ENCODE measurements at regions not wholly inside any gene's neighbourhood (a gene's known extent, or its start where the extent isn't known, plus 50 kb on each side); places are given as distances from the start of the nearest gene placed in this dataset.

GRCh38 chr12:73072214-73072613 is 800.0 kb downstream of the TRHDE start:
- intact Hi-C loops (cut with micrococcal nuclease) = no loop called here
- H3K79me2 ChIP-seq (ENCODE audit: control insufficient read depth, insufficient read depth, low read length) = no peaks in the 10 kb centered on the region
- no peak overlapping the region for H3K4me2 ChIP-seq (replicated peaks; ENCODE audit: low read depth, low read length, poor library complexity, severe bottlenecking)
- no peak for ATAC-seq (ENCODE audit: low read depth)
- no peak overlapping the region for H3K27ac ChIP-seq (ENCODE audit: low read length in 2 of 2)
- H3K9me3 ChIP-seq (ENCODE audit: control extremely low read depth in 1 of 3, control insufficient read depth in 2 of 3, insufficient read depth in 1 of 3, low read length in 2 of 3) = peaks cover 1 to 23% (median 6%) of the 10 kb centered on the region in 3 donors
- H3K9me3 Mint-ChIP-seq (ENCODE audit: insufficient read depth) = peaks cover 2% of the 10 kb centered on the region
- H2AFZ ChIP-seq (ENCODE audit: insufficient read depth, low read depth, low read length, poor library complexity, severe bottlenecking) = no peak overlapping the region
- 84% methylated on average over 2 of the region's 4 CpGs for WGBS (ENCODE audit: insufficient coverage)
- H4K20me1 ChIP-seq (ENCODE audit: control insufficient read depth, insufficient read depth, low read length, poor library complexity, severe bottlenecking) = no peaks in the 10 kb centered on the region
- no peak overlapping the region for H3K4me3 Mint-ChIP-seq
- no peak for TF ChIP-seq CTCF (IDR thresholded peaks at IDR 0.05)
- TF ChIP-seq EZH2 (IDR thresholded peaks at IDR 0.05; ENCODE audit: borderline replicate concordance, insufficient read depth, low read depth, low read length, poor library complexity, severe bottlenecking) = no peak
- no peak for DNase-seq
- ChIA-PET CTCF (interaction anchor here (0.6 kb wide), 1 partner anchor 41 kb away, joined by 3 read pairs; no protein-coding TSS in a partner anchor), POLR2A (no interaction called here)
- H3K4me1 ChIP-seq (ENCODE audit: control insufficient read depth in 2 of 2, insufficient read depth in 2 of 2, low read length in 2 of 2) = no peaks in the 10 kb centered on the region
- H3K27ac Mint-ChIP-seq = no peak overlapping the region
- H3K4me3 ChIP-seq (ENCODE audit: control extremely low read depth in 1 of 5, extremely low read depth in 1 of 5, insufficient read depth in 1 of 5, low read depth in 2 of 5, low read length in 4 of 5) = no peak overlapping the region
- H3K27me3 ChIP-seq (replicated peaks in 1 of 4; ENCODE audit: control extremely low read depth in 1 of 4, control insufficient read depth in 3 of 4, insufficient read depth in 4 of 4, low read length in 3 of 4) = no peaks in the 10 kb centered on the region
- no peaks in the 10 kb centered on the region for H3K4me1 Mint-ChIP-seq
- H3K9ac ChIP-seq (ENCODE audit: low read length) = no peak overlapping the region
- no peaks in the 10 kb centered on the region for H3K27me3 Mint-ChIP-seq
- no peaks in the 10 kb centered on the region for H3K36me3 ChIP-seq (replicated peaks in 1 of 2; ENCODE audit: control extremely low read depth in 1 of 2, control insufficient read depth in 1 of 2, extremely low read depth in 1 of 2, insufficient read depth in 2 of 2, low read length in 1 of 2)

- H4K20me1 ChIP-seq (ENCODE audit: control insufficient read depth, insufficient read depth, low read length, poor library complexity, severe bottlenecking) = no peaks in the 10 kb centered on the region
- Mint-ChIP-seq H3K4me1 (no peaks in the 10 kb centered on the region), H3K4me3 (no peak overlapping the region), H3K27ac (no peak overlapping the region), H3K27me3 (no peaks in the 10 kb centered on the region), H3K9me3 (ENCODE audit: insufficient read depth) (peaks cover 2% of the 10 kb centered on the region)
- no peaks in the 10 kb centered on the region for H3K4me1 ChIP-seq (ENCODE audit: control insufficient read depth in 2 of 2, insufficient read depth in 2 of 2, low read length in 2 of 2)
- no peaks in the 10 kb centered on the region for H3K79me2 ChIP-seq (ENCODE audit: control insufficient read depth, insufficient read depth, low read length)
- ATAC-seq (ENCODE audit: low read depth) (no peak), DNase-seq (no peak)
- CTCF ChIA-PET = no interaction called here
- intact Hi-C loops (cut with micrococcal nuclease) = no loop called here
- H3K9me3 ChIP-seq (ENCODE audit: control extremely low read depth in 1 of 3, control insufficient read depth in 2 of 3, insufficient read depth in 1 of 3, low read length in 2 of 3) = peaks cover 1 to 17% (median 6%) of the 10 kb centered on the region in 3 donors
- POLR2A ChIA-PET = no interaction called here
- no peak overlapping the region for H3K4me2 ChIP-seq (replicated peaks; ENCODE audit: low read depth, low read length, poor library complexity, severe bottlenecking)
- no peaks in the 10 kb centered on the region for H3K36me3 ChIP-seq (replicated peaks in 1 of 2; ENCODE audit: control extremely low read depth in 1 of 2, control insufficient read depth in 1 of 2, extremely low read depth in 1 of 2, insufficient read depth in 2 of 2, low read length in 1 of 2)
- H3K9ac ChIP-seq (ENCODE audit: low read length) = no peak overlapping the region
- no peak for TF ChIP-seq EZH2 (IDR thresholded peaks at IDR 0.05; ENCODE audit: borderline replicate concordance, insufficient read depth, low read depth, low read length, poor library complexity, severe bottlenecking)
- no peak for TF ChIP-seq CTCF (IDR thresholded peaks at IDR 0.05)
- 90% methylated on average over 1 of the region's 2 CpGs for WGBS (ENCODE audit: insufficient coverage)
- H3K27ac ChIP-seq (ENCODE audit: low read length in 2 of 2) = no peak overlapping the region
- no peaks in the 10 kb centered on the region for H3K27me3 ChIP-seq (replicated peaks in 1 of 4; ENCODE audit: control extremely low read depth in 1 of 4, control insufficient read depth in 3 of 4, insufficient read depth in 4 of 4, low read length in 3 of 4)
- H2AFZ ChIP-seq (ENCODE audit: insufficient read depth, low read depth, low read length, poor library complexity, severe bottlenecking) = no peak overlapping the region
- no peak overlapping the region for H3K4me3 ChIP-seq (ENCODE audit: control extremely low read depth in 1 of 5, extremely low read depth in 1 of 5, insufficient read depth in 1 of 5, low read depth in 2 of 5, low read length in 4 of 5)
Measured at GRCh38 chr12:73076760-73077159, 804.6 kb downstream of the TRHDE start.

Data from B cell (primary cell).